ENCODE measurements at regions not wholly inside any gene's neighbourhood (a gene's known extent, or its start where the extent isn't known, plus 50 kb on each side); places are given as distances from the start of the nearest gene placed in this dataset.

DNA sequence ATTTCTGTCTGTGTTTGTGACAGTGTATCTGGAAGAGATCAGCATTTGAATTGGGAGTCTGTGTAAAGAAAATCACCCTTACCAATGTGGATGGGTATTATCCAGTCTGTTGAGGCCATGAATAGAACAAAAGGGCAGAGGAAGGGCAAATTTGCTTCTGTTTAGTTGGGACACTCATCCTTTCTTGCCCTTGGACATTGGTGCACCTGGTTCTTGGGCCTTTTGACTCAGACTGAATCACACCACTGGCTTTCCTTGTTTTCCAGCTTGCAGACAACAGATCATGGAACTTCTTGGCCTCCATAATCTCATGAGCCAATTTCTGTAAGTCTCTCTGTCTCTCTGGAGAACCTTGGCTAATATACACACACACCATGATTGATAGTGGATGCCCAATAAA is 164.4 kb upstream of the SGO1 start (continued):
- TF ChIP-seq, protein P1, sequence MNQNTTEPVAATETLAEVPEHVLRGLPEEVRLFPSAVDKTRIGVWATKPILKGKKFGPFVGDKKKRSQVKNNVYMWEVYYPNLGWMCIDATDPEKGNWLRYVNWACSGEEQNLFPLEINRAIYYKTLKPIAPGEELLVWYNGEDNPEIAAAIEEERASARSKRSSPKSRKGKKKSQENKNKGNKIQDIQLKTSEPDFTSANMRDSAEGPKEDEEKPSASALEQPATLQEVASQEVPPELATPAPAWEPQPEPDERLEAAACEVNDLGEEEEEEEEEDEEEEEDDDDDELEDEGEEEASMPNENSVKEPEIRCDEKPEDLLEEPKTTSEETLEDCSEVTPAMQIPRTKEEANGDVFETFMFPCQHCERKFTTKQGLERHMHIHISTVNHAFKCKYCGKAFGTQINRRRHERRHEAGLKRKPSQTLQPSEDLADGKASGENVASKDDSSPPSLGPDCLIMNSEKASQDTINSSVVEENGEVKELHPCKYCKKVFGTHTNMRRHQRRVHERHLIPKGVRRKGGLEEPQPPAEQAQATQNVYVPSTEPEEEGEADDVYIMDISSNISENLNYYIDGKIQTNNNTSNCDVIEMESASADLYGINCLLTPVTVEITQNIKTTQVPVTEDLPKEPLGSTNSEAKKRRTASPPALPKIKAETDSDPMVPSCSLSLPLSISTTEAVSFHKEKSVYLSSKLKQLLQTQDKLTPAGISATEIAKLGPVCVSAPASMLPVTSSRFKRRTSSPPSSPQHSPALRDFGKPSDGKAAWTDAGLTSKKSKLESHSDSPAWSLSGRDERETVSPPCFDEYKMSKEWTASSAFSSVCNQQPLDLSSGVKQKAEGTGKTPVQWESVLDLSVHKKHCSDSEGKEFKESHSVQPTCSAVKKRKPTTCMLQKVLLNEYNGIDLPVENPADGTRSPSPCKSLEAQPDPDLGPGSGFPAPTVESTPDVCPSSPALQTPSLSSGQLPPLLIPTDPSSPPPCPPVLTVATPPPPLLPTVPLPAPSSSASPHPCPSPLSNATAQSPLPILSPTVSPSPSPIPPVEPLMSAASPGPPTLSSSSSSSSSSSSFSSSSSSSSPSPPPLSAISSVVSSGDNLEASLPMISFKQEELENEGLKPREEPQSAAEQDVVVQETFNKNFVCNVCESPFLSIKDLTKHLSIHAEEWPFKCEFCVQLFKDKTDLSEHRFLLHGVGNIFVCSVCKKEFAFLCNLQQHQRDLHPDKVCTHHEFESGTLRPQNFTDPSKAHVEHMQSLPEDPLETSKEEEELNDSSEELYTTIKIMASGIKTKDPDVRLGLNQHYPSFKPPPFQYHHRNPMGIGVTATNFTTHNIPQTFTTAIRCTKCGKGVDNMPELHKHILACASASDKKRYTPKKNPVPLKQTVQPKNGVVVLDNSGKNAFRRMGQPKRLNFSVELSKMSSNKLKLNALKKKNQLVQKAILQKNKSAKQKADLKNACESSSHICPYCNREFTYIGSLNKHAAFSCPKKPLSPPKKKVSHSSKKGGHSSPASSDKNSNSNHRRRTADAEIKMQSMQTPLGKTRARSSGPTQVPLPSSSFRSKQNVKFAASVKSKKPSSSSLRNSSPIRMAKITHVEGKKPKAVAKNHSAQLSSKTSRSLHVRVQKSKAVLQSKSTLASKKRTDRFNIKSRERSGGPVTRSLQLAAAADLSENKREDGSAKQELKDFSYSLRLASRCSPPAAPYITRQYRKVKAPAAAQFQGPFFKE (tag by site-specific recombination; IDR thresholded peaks at IDR 0.05; ENCODE audit: borderline replicate concordance) = no peak
- no peak for TF ChIP-seq SP2 (tag by site-specific recombination; IDR thresholded peaks at IDR 0.05)
- no peak for TF ChIP-seq ZNF155 (tag by site-specific recombination; IDR thresholded peaks at IDR 0.05)
- no peak for TF ChIP-seq ZNF747 (tag by site-specific recombination; IDR thresholded peaks at IDR 0.05)
- TF ChIP-seq, protein P2, sequence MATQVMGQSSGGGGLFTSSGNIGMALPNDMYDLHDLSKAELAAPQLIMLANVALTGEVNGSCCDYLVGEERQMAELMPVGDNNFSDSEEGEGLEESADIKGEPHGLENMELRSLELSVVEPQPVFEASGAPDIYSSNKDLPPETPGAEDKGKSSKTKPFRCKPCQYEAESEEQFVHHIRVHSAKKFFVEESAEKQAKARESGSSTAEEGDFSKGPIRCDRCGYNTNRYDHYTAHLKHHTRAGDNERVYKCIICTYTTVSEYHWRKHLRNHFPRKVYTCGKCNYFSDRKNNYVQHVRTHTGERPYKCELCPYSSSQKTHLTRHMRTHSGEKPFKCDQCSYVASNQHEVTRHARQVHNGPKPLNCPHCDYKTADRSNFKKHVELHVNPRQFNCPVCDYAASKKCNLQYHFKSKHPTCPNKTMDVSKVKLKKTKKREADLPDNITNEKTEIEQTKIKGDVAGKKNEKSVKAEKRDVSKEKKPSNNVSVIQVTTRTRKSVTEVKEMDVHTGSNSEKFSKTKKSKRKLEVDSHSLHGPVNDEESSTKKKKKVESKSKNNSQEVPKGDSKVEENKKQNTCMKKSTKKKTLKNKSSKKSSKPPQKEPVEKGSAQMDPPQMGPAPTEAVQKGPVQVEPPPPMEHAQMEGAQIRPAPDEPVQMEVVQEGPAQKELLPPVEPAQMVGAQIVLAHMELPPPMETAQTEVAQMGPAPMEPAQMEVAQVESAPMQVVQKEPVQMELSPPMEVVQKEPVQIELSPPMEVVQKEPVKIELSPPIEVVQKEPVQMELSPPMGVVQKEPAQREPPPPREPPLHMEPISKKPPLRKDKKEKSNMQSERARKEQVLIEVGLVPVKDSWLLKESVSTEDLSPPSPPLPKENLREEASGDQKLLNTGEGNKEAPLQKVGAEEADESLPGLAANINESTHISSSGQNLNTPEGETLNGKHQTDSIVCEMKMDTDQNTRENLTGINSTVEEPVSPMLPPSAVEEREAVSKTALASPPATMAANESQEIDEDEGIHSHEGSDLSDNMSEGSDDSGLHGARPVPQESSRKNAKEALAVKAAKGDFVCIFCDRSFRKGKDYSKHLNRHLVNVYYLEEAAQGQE (tag by site-specific recombination; IDR thresholded peaks at IDR 0.05) = no peak
- no peak for TF ChIP-seq ZNF549 (tag by site-specific recombination; IDR thresholded peaks at IDR 0.05)
- no peak for TF ChIP-seq ZBTB1 (tag by site-specific recombination; IDR thresholded peaks at IDR 0.05)
- TF ChIP-seq ZXDB (tag by site-specific recombination; IDR thresholded peaks at IDR 0.05) = no peak
- TF ChIP-seq, protein P3, sequence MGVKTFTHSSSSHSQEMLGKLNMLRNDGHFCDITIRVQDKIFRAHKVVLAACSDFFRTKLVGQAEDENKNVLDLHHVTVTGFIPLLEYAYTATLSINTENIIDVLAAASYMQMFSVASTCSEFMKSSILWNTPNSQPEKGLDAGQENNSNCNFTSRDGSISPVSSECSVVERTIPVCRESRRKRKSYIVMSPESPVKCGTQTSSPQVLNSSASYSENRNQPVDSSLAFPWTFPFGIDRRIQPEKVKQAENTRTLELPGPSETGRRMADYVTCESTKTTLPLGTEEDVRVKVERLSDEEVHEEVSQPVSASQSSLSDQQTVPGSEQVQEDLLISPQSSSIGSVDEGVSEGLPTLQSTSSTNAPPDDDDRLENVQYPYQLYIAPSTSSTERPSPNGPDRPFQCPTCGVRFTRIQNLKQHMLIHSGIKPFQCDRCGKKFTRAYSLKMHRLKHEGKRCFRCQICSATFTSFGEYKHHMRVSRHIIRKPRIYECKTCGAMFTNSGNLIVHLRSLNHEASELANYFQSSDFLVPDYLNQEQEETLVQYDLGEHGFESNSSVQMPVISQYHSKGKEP (tag by site-specific recombination; IDR thresholded peaks at IDR 0.05) = no peak

- CTCF ChIA-PET = interaction anchor here (0.5 kb wide), 1 partner anchor 15 kb away, joined by 3 read pairs; no protein-coding TSS in a partner anchor
- no peaks in the 10 kb centered on the region for H3K36me3 ChIP-seq (ENCODE audit: control insufficient read depth in 2 of 2, insufficient read depth in 1 of 2, low read length in 2 of 2)
- no peak overlapping the region for H3K27ac ChIP-seq (ENCODE audit: extremely low read depth, low read depth, low read length)
- H3K9me3 ChIP-seq (ENCODE audit: control insufficient read depth, insufficient read depth, low read depth, low read length) = no peaks in the 10 kb centered on the region
- H3K4me3 ChIP-seq (ENCODE audit: low read depth, low read length) = no peak overlapping the region
- H3K4me1 ChIP-seq (ENCODE audit: control insufficient read depth, insufficient read depth, low read length) = no peaks in the 10 kb centered on the region
- POLR2A ChIA-PET = no interaction called here
- no peak for TF ChIP-seq ZNF184 (tag by site-specific recombination; IDR thresholded peaks at IDR 0.05)
- no peak for TF ChIP-seq ZNF426 (tag by site-specific recombination; IDR thresholded peaks at IDR 0.05)
- TF ChIP-seq ZNF23 (tag by site-specific recombination; IDR thresholded peaks at IDR 0.05; ENCODE audit: borderline replicate concordance) = no peak
- TF ChIP-seq, protein P4, sequence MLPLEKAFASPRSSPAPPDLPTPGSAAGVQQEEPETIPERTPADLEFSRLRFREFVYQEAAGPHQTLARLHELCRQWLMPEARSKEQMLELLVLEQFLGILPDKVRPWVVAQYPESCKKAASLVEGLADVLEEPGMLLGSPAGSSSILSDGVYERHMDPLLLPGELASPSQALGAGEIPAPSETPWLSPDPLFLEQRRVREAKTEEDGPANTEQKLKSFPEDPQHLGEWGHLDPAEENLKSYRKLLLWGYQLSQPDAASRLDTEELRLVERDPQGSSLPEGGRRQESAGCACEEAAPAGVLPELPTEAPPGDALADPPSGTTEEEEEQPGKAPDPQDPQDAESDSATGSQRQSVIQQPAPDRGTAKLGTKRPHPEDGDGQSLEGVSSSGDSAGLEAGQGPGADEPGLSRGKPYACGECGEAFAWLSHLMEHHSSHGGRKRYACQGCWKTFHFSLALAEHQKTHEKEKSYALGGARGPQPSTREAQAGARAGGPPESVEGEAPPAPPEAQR (tag by site-specific recombination; IDR thresholded peaks at IDR 0.05) = no peak
- no peak for TF ChIP-seq GLIS2 (tag by site-specific recombination; IDR thresholded peaks at IDR 0.05)
- no peak for TF ChIP-seq WT1 (tag by site-specific recombination; IDR thresholded peaks at IDR 0.05)
- no peak for TF ChIP-seq ZNF521 (tag by site-specific recombination; IDR thresholded peaks at IDR 0.05)
- TF ChIP-seq, protein P5, sequence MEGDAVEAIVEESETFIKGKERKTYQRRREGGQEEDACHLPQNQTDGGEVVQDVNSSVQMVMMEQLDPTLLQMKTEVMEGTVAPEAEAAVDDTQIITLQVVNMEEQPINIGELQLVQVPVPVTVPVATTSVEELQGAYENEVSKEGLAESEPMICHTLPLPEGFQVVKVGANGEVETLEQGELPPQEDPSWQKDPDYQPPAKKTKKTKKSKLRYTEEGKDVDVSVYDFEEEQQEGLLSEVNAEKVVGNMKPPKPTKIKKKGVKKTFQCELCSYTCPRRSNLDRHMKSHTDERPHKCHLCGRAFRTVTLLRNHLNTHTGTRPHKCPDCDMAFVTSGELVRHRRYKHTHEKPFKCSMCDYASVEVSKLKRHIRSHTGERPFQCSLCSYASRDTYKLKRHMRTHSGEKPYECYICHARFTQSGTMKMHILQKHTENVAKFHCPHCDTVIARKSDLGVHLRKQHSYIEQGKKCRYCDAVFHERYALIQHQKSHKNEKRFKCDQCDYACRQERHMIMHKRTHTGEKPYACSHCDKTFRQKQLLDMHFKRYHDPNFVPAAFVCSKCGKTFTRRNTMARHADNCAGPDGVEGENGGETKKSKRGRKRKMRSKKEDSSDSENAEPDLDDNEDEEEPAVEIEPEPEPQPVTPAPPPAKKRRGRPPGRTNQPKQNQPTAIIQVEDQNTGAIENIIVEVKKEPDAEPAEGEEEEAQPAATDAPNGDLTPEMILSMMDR (tag by site-specific recombination; IDR thresholded peaks at IDR 0.05) = no peak
- no peak for TF ChIP-seq ZNF433 (tag by site-specific recombination; IDR thresholded peaks at IDR 0.05; ENCODE audit: low read depth)
- TF ChIP-seq ZNF169 (tag by site-specific recombination; IDR thresholded peaks at IDR 0.05) = no peak
- TF ChIP-seq BCL11A (tag by site-specific recombination; IDR thresholded peaks at IDR 0.05; ENCODE audit: low read depth) = no peak
- TF ChIP-seq, protein P6, sequence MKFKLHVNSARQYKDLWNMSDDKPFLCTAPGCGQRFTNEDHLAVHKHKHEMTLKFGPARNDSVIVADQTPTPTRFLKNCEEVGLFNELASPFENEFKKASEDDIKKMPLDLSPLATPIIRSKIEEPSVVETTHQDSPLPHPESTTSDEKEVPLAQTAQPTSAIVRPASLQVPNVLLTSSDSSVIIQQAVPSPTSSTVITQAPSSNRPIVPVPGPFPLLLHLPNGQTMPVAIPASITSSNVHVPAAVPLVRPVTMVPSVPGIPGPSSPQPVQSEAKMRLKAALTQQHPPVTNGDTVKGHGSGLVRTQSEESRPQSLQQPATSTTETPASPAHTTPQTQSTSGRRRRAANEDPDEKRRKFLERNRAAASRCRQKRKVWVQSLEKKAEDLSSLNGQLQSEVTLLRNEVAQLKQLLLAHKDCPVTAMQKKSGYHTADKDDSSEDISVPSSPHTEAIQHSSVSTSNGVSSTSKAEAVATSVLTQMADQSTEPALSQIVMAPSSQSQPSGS (tag by site-specific recombination; IDR thresholded peaks at IDR 0.05; ENCODE audit: low read depth) = no peak
- TF ChIP-seq ZNF624 (tag by site-specific recombination; IDR thresholded peaks at IDR 0.05) = no peak
Observed at GRCh38 chr3:20346916-20347315, 160.9 kb upstream of the SGO1 start.
